ENCODE measurements at regions not wholly inside any gene's neighbourhood (a gene's known extent, or its start where the extent isn't known, plus 50 kb on each side); places are given as distances from the start of the nearest gene placed in this dataset.

- Histone ChIP-seq H3K9ac (ENCODE audit: low read depth, low read length, poor library complexity, severe bottlenecking) (no peak overlapping the region), H3K4me3 (ENCODE audit: low read length, poor library complexity, severe bottlenecking) (no peak overlapping the region), H3K79me2 (ENCODE audit: insufficient read depth, low read length) (no peaks in the 10 kb centered on the region), H4K20me1 (ENCODE audit: insufficient read depth, low read length, poor library complexity, severe bottlenecking) (no peaks in the 10 kb centered on the region), H3K4me1 (ENCODE audit: insufficient read depth, low read length, poor library complexity, severe bottlenecking) (no peaks in the 10 kb centered on the region), H3K27me3 (ENCODE audit: insufficient read depth, low read length, poor library complexity, severe bottlenecking) (no peaks in the 10 kb centered on the region), H2AFZ (ENCODE audit: low read length) (no peak overlapping the region), H3K4me2 (ENCODE audit: low read depth, low read length, poor library complexity, severe bottlenecking) (no peak overlapping the region), H3K9me2 (replicated peaks; ENCODE audit: low read depth, low read length) (no peaks in the 10 kb centered on the region), H3K36me3 (ENCODE audit: insufficient read depth, low read length) (no peaks in the 10 kb centered on the region), H3F3A (ENCODE audit: low read depth) (no peaks in the 10 kb centered on the region), H3K9me3 (ENCODE audit: insufficient read depth, low read depth, low read length) (no peaks in the 10 kb centered on the region)
- no peak for TF ChIP-seq CTCF (conservative IDR thresholded peaks at IDR 0.05; ENCODE audit: low read length)
- TF ChIP-seq EZH2phosphoT487 (IDR thresholded peaks at IDR 0.05; ENCODE audit: borderline replicate concordance) = no peak
Observed at GRCh38 chr2:103249462-103249861, 487.6 kb downstream of the TMEM182 start.

- H3K79me2 ChIP-seq (ENCODE audit: insufficient read depth, low read length) = no peaks in the 10 kb centered on the region
- H3K9ac ChIP-seq (ENCODE audit: low read depth, low read length, poor library complexity, severe bottlenecking) = no peak overlapping the region
- TF ChIP-seq CTCF (conservative IDR thresholded peaks at IDR 0.05; ENCODE audit: low read length) (no peak), EZH2phosphoT487 (IDR thresholded peaks at IDR 0.05; ENCODE audit: borderline replicate concordance) (no peak)
- H3K4me2 ChIP-seq (ENCODE audit: low read depth, low read length, poor library complexity, severe bottlenecking) = no peak overlapping the region
- H3K9me2 ChIP-seq (replicated peaks; ENCODE audit: low read depth, low read length) = no peaks in the 10 kb centered on the region
- H3K27me3 ChIP-seq (ENCODE audit: insufficient read depth, low read length, poor library complexity, severe bottlenecking) = no peaks in the 10 kb centered on the region
- H3K4me1 ChIP-seq (ENCODE audit: insufficient read depth, low read length, poor library complexity, severe bottlenecking) = no peaks in the 10 kb centered on the region
- no peak overlapping the region for H2AFZ ChIP-seq (ENCODE audit: low read length)
- no peak overlapping the region for H3K4me3 ChIP-seq (ENCODE audit: low read length, poor library complexity, severe bottlenecking)
- no peaks in the 10 kb centered on the region for H4K20me1 ChIP-seq (ENCODE audit: insufficient read depth, low read length, poor library complexity, severe bottlenecking)
- H3F3A ChIP-seq (ENCODE audit: low read depth) = no peaks in the 10 kb centered on the region
- no peaks in the 10 kb centered on the region for H3K36me3 ChIP-seq (ENCODE audit: insufficient read depth, low read length)
- H3K9me3 ChIP-seq (ENCODE audit: insufficient read depth, low read depth, low read length) = no peaks in the 10 kb centered on the region
Observed at GRCh38 chr2:103252781-103253180, 490.9 kb downstream of the TMEM182 start.

- Histone ChIP-seq H3K27me3 (ENCODE audit: insufficient read depth, low read length, poor library complexity, severe bottlenecking) (no peaks in the 10 kb centered on the region), H3K4me1 (ENCODE audit: insufficient read depth, low read length, poor library complexity, severe bottlenecking) (no peaks in the 10 kb centered on the region), H3K9me2 (replicated peaks; ENCODE audit: low read depth, low read length) (no peaks in the 10 kb centered on the region), H2AFZ (ENCODE audit: low read length) (no peak overlapping the region), H3K36me3 (ENCODE audit: insufficient read depth, low read length) (no peaks in the 10 kb centered on the region), H3K79me2 (ENCODE audit: insufficient read depth, low read length) (no peaks in the 10 kb centered on the region), H3K4me2 (ENCODE audit: low read depth, low read length, poor library complexity, severe bottlenecking) (no peak overlapping the region), H3F3A (ENCODE audit: low read depth) (no peaks in the 10 kb centered on the region), H4K20me1 (ENCODE audit: insufficient read depth, low read length, poor library complexity, severe bottlenecking) (no peaks in the 10 kb centered on the region), H3K4me3 (ENCODE audit: low read length, poor library complexity, severe bottlenecking) (no peak overlapping the region), H3K9ac (ENCODE audit: low read depth, low read length, poor library complexity, severe bottlenecking) (no peak overlapping the region), H3K9me3 (ENCODE audit: insufficient read depth, low read depth, low read length) (no peaks in the 10 kb centered on the region)
- no peak for TF ChIP-seq CTCF (conservative IDR thresholded peaks at IDR 0.05; ENCODE audit: low read length)
- no peak for TF ChIP-seq EZH2phosphoT487 (IDR thresholded peaks at IDR 0.05; ENCODE audit: borderline replicate concordance)
Observed at GRCh38 chr2:103254611-103255010, 492.8 kb downstream of the TMEM182 start.
